ENCODE measurements at regions not wholly inside any gene's neighbourhood (a gene's known extent, or its start where the extent isn't known, plus 50 kb on each side); places are given as distances from the start of the nearest gene placed in this dataset.
"Not testable (repeated sequence)": the region's sequence is repeated elsewhere in the genome, so short reads cannot be mapped to it uniquely, and the experiment has no call there.

GRCh38 chr2:75892490-75892889 is 181.8 kb upstream of the GCFC2 start:
- no peak for ATAC-seq (ENCODE audit: low read depth)
- no peak overlapping the region for H3K4me3 Mint-ChIP-seq
- H3K4me1 Mint-ChIP-seq: no peaks in the 10 kb centered on the region
- H3K27ac Mint-ChIP-seq: no peak overlapping the region
- DNase-seq (ENCODE audit: low spot score in 2 of 2): no peak
- H3K36me3 Mint-ChIP-seq: no peaks in the 10 kb centered on the region
- H3K27me3 Mint-ChIP-seq: peaks cover 1% of the 10 kb centered on the region
- peaks cover 2% of the 10 kb centered on the region for H3K9me3 Mint-ChIP-seq

GRCh38 chr2:75882530-75882929 is 171.8 kb upstream of the GCFC2 start:
- Mint-ChIP-seq H3K4me1 (no peaks in the 10 kb centered on the region), H3K9me3 (peaks cover 8% of the 10 kb centered on the region), H3K36me3 (no peaks in the 10 kb centered on the region), H3K4me3 (no peak overlapping the region), H3K27ac (no peak overlapping the region), H3K27me3 (no peaks in the 10 kb centered on the region)
- no peak for ATAC-seq (ENCODE audit: low read depth)
- DNase-seq (ENCODE audit: low spot score in 2 of 2): no peak

GRCh38 chr2:75875606-75876005 is 164.9 kb upstream of the GCFC2 start:
- H3K9me3 Mint-ChIP-seq; ATAC-seq (ENCODE audit: low read depth); DNase-seq (ENCODE audit: low spot score in 2 of 2); H3K27me3 Mint-ChIP-seq; H3K27ac Mint-ChIP-seq; H3K36me3 Mint-ChIP-seq; H3K4me1 Mint-ChIP-seq; H3K4me3 Mint-ChIP-seq: not testable (repeated sequence)

GRCh38 chr2:75871762-75872614 is 161.3 kb upstream of the GCFC2 start:
- H3K27me3 Mint-ChIP-seq; H3K27ac Mint-ChIP-seq; H3K4me3 Mint-ChIP-seq; DNase-seq (ENCODE audit: low spot score in 2 of 2); H3K4me1 Mint-ChIP-seq; H3K36me3 Mint-ChIP-seq; H3K9me3 Mint-ChIP-seq; ATAC-seq (ENCODE audit: low read depth): not testable (repeated sequence)

GRCh38 chr2:75870651-75871137 is 160.0 kb upstream of the GCFC2 start:
- H3K9me3 Mint-ChIP-seq: peaks cover 1% of the 10 kb centered on the region
- ATAC-seq (ENCODE audit: low read depth) (no peak), DNase-seq (ENCODE audit: low spot score in 2 of 2) (no peak)
- H3K4me1 Mint-ChIP-seq: no peaks in the 10 kb centered on the region
- no peak overlapping the region for H3K4me3 Mint-ChIP-seq
- no peak overlapping the region for H3K27ac Mint-ChIP-seq
- H3K36me3 Mint-ChIP-seq: no peaks in the 10 kb centered on the region
- no peaks in the 10 kb centered on the region for H3K27me3 Mint-ChIP-seq

GRCh38 chr2:75870133-75870532 is 159.4 kb upstream of the GCFC2 start:
- Mint-ChIP-seq H3K4me1 (no peaks in the 10 kb centered on the region), H3K36me3 (no peaks in the 10 kb centered on the region), H3K27me3 (no peaks in the 10 kb centered on the region), H3K4me3 (no peak overlapping the region), H3K27ac (no peak overlapping the region), H3K9me3 (peaks cover 1% of the 10 kb centered on the region)
- ATAC-seq (ENCODE audit: low read depth) (no peak), DNase-seq (ENCODE audit: low spot score in 2 of 2) (no peak)

- H3K36me3 Mint-ChIP-seq: no peaks in the 10 kb centered on the region
- H3K27me3 Mint-ChIP-seq: no peaks in the 10 kb centered on the region
- H3K4me1 Mint-ChIP-seq: no peaks in the 10 kb centered on the region
- DNase-seq (ENCODE audit: low spot score in 2 of 2) (no peak), ATAC-seq (ENCODE audit: low read depth) (no peak)
- H3K9me3 Mint-ChIP-seq: no peaks in the 10 kb centered on the region
- H3K27ac Mint-ChIP-seq: no peak overlapping the region
- no peak overlapping the region for H3K4me3 Mint-ChIP-seq
These were observed 155.0 kb upstream of the GCFC2 start for GRCh38 chr2:75865702-75866101.

- no peak overlapping the region for H3K4me3 Mint-ChIP-seq
- no peaks in the 10 kb centered on the region for H3K27me3 Mint-ChIP-seq
- H3K27ac Mint-ChIP-seq: no peak overlapping the region
- H3K4me1 Mint-ChIP-seq: no peaks in the 10 kb centered on the region
- ATAC-seq (ENCODE audit: low read depth): no peak
- H3K9me3 Mint-ChIP-seq: no peaks in the 10 kb centered on the region
- DNase-seq (ENCODE audit: low spot score in 2 of 2): no peak
- H3K36me3 Mint-ChIP-seq: no peaks in the 10 kb centered on the region
These were observed 154.4 kb upstream of the GCFC2 start for GRCh38 chr2:75865083-75865482.

- H3K4me1 Mint-ChIP-seq: no peaks in the 10 kb centered on the region
- H3K36me3 Mint-ChIP-seq: no peaks in the 10 kb centered on the region
- H3K4me3 Mint-ChIP-seq: no peak overlapping the region
- ATAC-seq (ENCODE audit: low read depth) (no peak), DNase-seq (ENCODE audit: low spot score in 2 of 2) (no peak)
- peaks cover 3% of the 10 kb centered on the region for H3K27me3 Mint-ChIP-seq
- no peak overlapping the region for H3K27ac Mint-ChIP-seq
- no peaks in the 10 kb centered on the region for H3K9me3 Mint-ChIP-seq
These were observed 151.8 kb upstream of the GCFC2 start for GRCh38 chr2:75862547-75862946.

- Mint-ChIP-seq H3K4me1 (no peaks in the 10 kb centered on the region), H3K36me3 (no peaks in the 10 kb centered on the region), H3K4me3 (no peak overlapping the region), H3K9me3 (peaks cover 6% of the 10 kb centered on the region), H3K27me3 (no peaks in the 10 kb centered on the region), H3K27ac (no peak overlapping the region)
- ATAC-seq (ENCODE audit: low read depth): no peak
- DNase-seq (ENCODE audit: low spot score in 2 of 2): no peak
These were observed 142.7 kb upstream of the GCFC2 start for GRCh38 chr2:75853436-75853835.

GRCh38 chr2:75852639-75853038 is 141.9 kb upstream of the GCFC2 start:
- no peaks in the 10 kb centered on the region for H3K4me1 Mint-ChIP-seq
- H3K36me3 Mint-ChIP-seq: no peaks in the 10 kb centered on the region
- DNase-seq (ENCODE audit: low spot score in 2 of 2): no peak
- H3K9me3 Mint-ChIP-seq: peaks cover 6% of the 10 kb centered on the region
- H3K27ac Mint-ChIP-seq: no peak overlapping the region
- no peak overlapping the region for H3K4me3 Mint-ChIP-seq
- no peak for ATAC-seq (ENCODE audit: low read depth)
- H3K27me3 Mint-ChIP-seq: no peaks in the 10 kb centered on the region

- DNase-seq (ENCODE audit: low spot score in 2 of 2) (no peak), ATAC-seq (ENCODE audit: low read depth) (no peak)
- H3K4me3 Mint-ChIP-seq: no peak overlapping the region
- H3K27me3 Mint-ChIP-seq: no peaks in the 10 kb centered on the region
- H3K9me3 Mint-ChIP-seq: no peaks in the 10 kb centered on the region
- H3K4me1 Mint-ChIP-seq: no peaks in the 10 kb centered on the region
- H3K27ac Mint-ChIP-seq: no peak overlapping the region
- H3K36me3 Mint-ChIP-seq: no peaks in the 10 kb centered on the region
These were observed 136.0 kb upstream of the GCFC2 start for GRCh38 chr2:75846683-75847190.

- H3K27me3 Mint-ChIP-seq: no peaks in the 10 kb centered on the region
- H3K4me1 Mint-ChIP-seq: no peaks in the 10 kb centered on the region
- DNase-seq (ENCODE audit: low spot score in 2 of 2): no peak
- H3K9me3 Mint-ChIP-seq: no peaks in the 10 kb centered on the region
- H3K4me3 Mint-ChIP-seq: no peak overlapping the region
- no peak for ATAC-seq (ENCODE audit: low read depth)
- no peak overlapping the region for H3K27ac Mint-ChIP-seq
- no peaks in the 10 kb centered on the region for H3K36me3 Mint-ChIP-seq
These were observed 133.9 kb upstream of the GCFC2 start for GRCh38 chr2:75844651-75845050.

GRCh38 chr2:75834588-75834987 is 123.9 kb upstream of the GCFC2 start:
- H3K4me1 Mint-ChIP-seq; DNase-seq (ENCODE audit: low spot score in 2 of 2); H3K4me3 Mint-ChIP-seq; ATAC-seq (ENCODE audit: low read depth); H3K27me3 Mint-ChIP-seq; H3K36me3 Mint-ChIP-seq; H3K27ac Mint-ChIP-seq: not testable (repeated sequence)
- H3K9me3 Mint-ChIP-seq: peaks cover 15% of the 10 kb centered on the region

- Mint-ChIP-seq H3K36me3 (no peaks in the 10 kb centered on the region), H3K4me3 (no peak overlapping the region), H3K4me1 (no peaks in the 10 kb centered on the region), H3K9me3 (peaks cover 9% of the 10 kb centered on the region), H3K27ac (no peak overlapping the region), H3K27me3 (no peaks in the 10 kb centered on the region)
- no peak for ATAC-seq (ENCODE audit: low read depth)
- no peak for DNase-seq (ENCODE audit: low spot score in 2 of 2)
These were observed 122.7 kb upstream of the GCFC2 start for GRCh38 chr2:75833386-75833785.

Data from memory B cell (primary cell).